ENCODE measurements at regions not wholly inside any gene's neighbourhood (a gene's known extent, or its start where the extent isn't known, plus 50 kb on each side); places are given as distances from the start of the nearest gene placed in this dataset.

DNA sequence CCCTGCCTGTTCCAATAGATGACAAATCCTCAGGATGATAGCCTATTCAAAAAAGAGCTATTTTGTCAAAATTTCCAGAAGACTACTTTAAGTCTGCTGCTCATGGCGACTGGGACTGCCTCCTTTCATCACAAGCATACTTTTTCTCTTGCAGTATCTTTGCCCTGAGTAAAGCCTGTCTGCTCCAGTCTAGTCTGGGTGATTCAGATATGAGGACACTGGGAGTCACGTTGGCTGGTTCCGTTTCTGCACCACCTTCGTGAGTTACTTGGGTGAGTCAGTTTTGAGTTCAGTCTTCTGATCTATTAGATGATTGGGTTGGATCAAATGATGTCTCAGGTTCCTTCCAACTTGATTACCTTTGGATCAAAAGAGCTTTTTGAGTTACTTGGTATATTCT, 301.3 kb upstream of the STXBP6 start:
- no peak for TF ChIP-seq POLR2A (IDR thresholded peaks at IDR 0.05; ENCODE audit: low read length)
- no peak for TF ChIP-seq GATA1 (IDR thresholded peaks at IDR 0.05; ENCODE audit: low read depth, low read length)
